ENCODE measurements at regions not wholly inside any gene's neighbourhood (a gene's known extent, or its start where the extent isn't known, plus 50 kb on each side); places are given as distances from the start of the nearest gene placed in this dataset.

- peak; percentile 72 for DNase-seq
These were observed 156.8 kb downstream of the KCNA5 start for GRCh38 chr12:5200278-5201087.

GRCh38 chr12:5201554-5202218 is 158.0 kb downstream of the KCNA5 start:
- DNase-seq, result peak; percentile 96

- DNase-seq, result no peak
These were observed 159.6 kb downstream of the KCNA5 start for GRCh38 chr12:5203274-5203673.

DNA sequence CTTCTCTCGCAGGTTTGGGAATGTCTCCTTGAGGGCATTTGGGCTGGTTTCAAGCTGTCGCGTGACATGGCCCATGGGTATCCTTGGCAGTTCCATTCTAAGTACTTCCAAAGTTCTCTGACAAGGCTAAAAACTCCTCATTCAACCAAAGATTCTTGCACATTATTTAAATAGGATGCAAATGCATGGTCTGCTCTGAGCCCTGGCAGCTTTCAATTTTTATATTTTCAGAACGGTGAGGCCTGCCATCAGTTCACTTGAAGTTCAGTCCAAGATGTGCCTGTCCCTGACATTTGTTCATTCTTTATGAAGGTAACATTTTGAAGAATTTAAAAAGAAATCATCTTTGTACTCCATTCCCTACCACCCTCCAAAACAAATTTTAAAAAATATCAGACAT is 160.0 kb downstream of the KCNA5 start:
- DNase-seq, result no peak

DNA sequence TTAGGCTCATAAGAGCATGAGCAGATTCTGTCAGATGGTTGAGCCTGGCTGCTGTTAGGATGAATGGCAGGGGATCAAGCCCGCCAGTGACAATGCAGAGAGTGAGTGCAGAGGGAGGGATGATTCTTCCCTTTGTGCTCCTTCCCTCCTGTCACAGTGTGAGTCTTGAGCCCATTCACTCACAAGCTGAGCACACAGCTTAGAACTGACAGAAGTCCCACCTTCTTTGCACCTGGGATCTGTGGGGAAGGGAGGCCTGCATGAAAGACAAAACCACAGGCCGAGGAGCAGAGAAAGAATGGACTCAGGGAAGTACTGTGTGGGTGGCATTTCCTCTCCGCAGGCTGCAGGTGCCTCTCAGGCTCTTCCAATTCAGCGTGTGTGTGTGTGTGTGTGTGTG is 160.6 kb downstream of the KCNA5 start:
- DNase-seq, result no peak

GRCh38 chr12:5204831-5205230 is 161.2 kb downstream of the KCNA5 start:
- DNase-seq, result no peak

DNA sequence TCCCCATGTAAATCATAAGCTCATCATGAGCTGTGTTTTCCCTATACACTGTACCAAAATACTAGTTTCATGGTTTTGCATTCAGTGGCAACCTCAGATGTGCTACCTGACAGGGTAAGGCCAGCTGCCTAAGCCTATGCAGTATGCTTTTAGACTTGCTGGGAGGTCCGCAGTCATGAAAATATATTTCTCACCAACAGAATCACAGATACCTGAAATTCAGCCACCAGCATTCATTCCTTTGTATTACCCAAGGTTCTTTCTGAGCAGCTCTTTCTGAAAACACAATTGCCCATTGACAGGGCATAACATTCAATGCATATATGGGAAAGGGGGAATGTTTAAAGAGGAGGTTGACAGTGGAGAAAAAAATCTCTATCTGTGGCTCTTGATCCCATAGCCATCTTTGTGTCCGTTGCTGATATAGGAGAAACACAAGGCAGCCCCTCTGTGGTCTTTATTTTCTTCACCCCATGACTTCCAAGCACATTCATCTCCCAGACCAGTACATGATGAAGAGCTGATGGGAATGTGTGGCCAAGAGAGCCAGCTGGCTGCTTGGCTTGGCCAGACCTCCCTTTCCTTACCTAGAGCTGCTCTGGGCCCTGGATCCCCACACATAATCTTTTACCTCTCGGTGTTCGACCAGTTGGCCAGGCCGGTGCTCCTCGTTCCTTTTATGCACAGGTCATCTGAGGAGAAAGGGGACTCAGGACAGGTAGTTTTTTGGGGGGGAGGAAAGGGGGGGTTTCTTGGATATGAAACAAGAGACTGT is 162.9 kb downstream of the KCNA5 start:
- DNase-seq, result no peak

GRCh38 chr12:5210179-5210922 is 166.7 kb downstream of the KCNA5 start:
- no peak for DNase-seq

DNA sequence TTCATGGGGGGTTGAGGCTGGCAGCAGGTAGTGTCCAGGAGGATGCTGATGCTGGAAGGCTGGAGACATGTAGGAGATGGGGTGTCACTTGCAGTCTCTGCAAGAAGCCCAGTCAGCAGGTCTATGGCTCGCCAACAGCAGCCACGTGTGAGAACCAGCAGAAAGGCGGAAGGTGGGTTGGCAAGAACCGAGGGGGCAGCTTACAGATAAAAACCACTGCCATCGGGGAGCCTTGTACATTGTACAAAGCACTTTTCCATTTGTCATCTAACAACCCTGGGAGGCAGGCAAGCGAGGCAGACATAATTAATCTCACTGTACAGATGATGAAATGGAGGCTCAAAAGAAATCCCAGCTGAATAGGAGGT is 167.2 kb downstream of the KCNA5 start:
- no peak for DNase-seq

DNA sequence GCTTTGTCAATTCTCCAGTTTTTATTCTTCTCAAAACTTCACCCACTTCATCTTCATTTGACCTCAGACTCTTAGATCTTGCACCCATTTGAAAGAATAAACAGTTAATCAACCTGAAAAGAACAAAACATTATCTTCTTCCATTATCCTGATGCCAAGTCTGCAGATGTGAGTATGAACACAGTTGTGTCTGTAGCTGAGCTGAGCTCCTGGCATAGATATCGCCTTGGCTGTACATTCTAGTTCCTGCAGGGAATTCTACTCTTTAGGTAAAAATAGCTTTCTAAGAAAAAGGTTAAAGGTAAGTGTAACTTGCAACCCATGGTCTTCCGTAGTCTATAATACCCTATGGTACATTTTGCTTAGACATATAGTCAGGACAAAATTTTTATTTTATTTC is 169.7 kb downstream of the KCNA5 start:
- no peak for DNase-seq

- DNase-seq, result no peak
These were observed 170.3 kb downstream of the KCNA5 start for GRCh38 chr12:5213990-5214389.

GRCh38 chr12:5217936-5218335 is 174.3 kb downstream of the KCNA5 start:
- no peak for DNase-seq

DNA sequence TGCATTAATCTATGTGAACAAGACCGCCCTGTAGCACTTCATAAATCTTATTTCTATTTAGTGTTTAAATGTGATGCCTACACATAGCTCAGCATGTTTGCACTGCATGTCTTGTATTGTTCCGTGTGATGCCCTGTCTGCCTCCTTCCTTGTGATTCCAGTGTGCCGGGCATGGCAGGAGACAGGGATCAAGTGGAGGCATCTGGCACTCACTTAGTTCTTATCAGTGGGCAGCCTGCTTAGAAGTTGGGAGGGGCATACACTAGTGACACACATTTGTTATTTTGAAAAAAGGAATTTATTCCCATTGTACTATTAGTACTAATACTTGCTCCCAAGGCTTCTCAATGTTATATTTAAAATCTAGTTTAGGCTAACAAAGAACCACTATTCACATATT is 176.4 kb downstream of the KCNA5 start:
- DNase-seq, result no peak

DNA sequence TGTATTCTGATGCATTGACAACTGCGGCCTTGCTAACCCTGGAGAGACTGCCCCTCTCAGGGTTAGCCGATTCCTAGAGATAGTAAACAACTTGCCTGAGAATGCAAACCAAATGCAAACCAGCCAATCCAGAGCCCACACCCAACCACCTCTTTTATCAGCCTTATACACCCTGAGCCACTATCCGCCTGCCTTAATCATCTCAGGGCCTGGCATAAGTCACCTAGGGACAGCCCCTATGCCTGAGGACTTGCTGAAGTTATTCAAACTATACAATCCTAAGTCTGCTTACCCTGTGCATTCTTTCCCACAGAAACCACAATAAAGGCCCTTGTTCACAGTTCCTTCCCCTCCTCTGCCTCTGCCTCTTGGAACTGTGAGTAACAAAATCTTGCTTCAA is 177.2 kb downstream of the KCNA5 start:
- DNase-seq, result no peak

DNA sequence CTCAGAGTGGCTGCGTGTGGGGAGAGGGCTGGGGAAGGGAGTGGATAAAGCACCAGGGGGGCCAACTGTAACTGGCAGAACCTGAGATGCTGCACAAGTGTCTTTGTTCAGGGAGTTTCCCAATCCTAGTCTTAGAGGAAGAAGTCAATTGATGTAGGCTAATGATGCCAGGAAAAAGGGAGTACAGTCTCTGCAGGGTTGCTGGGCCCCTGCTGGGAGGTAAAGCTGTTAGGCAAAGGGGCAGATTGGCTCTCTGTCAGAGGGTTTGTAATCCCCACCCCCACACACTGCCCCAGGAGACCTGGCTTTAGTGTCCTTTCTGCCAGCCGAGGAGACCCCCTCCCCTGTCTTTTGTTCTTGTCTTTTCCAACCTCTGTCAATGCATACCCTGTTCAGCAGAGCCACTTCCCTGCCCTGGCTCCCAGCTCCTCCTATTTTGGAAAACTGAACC is 178.4 kb downstream of the KCNA5 start:
- no peak for DNase-seq

DNA sequence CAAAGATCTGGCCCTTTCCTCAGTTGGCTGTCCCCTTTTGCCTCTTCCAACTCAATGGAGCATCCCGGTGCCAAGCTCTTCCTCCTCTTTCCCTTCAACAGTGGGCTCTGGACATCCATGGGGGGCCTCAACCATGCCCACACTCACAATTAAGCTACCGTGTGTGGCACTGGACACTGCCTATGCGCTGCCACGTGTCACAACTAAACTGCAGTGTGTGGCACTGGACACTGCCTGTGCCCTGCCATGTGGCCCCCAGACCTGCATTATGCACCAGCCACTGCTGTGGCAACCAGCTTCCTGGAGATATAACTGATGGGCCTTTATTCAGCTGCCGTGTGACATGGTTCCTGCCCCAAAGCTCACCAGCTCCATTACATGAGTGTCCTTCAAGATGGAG is 179.1 kb downstream of the KCNA5 start:
- no peak for DNase-seq

DNA sequence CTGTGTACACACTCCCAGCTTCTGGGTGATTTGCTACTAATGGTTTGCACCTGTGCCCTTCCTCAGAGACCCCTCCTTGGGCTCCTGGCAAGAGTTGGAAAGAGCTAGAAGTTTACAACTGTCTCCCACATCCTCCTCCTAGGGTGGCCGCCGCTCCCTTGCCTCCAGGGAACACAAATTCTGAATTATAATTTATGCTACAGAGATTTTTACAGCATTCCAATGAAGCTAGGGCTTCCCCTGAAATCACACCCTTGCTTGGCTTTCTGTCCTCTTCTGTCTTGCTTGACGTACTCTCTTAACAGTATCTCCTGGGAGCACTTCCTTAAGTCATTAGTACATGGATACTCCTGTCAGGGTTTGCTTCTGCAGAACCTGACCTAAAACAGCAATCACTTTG is 180.2 kb downstream of the KCNA5 start:
- DNase-seq, result no peak

DNA sequence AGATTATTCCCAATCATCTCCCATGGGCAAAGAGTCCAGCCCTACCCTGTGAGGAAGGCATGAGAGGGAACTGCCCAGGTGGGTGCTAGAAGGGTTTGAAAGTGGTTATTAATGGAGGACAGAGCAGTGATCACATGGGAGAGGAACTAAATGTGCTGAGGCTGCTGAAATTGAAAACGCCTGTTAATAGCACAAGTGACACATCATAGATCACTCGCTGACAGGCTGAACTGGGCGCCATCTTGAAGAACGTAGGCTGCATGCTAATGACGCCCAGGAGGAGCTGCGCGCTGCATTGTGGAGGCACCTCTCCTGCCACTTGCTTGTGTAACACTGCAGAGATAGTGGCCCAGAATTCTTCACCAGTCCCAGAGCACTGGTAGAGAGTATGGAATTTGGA is 182.9 kb downstream of the KCNA5 start:
- DNase-seq, result no peak

- DNase-seq, result no peak
These were observed 184.2 kb downstream of the KCNA5 start for GRCh38 chr12:5227708-5228373.

- DNase-seq, result no peak
These were observed 186.5 kb downstream of the KCNA5 start for GRCh38 chr12:5230156-5230555.

- DNase-seq, result no peak
These were observed 187.2 kb downstream of the KCNA5 start for GRCh38 chr12:5230861-5231260.

DNA sequence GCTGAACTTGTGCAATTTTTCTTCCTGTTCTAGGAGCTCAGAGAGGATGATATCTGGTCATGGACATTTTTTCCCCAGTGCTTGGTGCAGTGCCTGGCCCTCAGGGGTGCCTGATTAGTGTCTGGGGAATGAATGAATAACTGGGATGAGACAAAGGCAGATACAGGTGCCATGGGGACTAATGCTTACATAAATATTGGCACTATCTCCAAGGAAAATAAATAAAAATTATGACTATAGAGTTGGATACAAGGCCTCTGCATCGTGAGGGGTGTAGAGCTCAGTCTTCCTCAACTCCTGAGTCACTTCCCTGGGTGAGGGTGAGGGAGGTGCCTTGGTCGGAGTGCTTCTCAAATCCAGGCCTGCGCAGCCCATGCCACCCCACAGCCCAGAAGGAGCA is 188.6 kb downstream of the KCNA5 start:
- no peak for DNase-seq

Measured in NCI-H2029 (cell line).